H1 (cell line): ENCODE measurements at regions not wholly inside any gene's neighbourhood (a gene's known extent, or its start where the extent isn't known, plus 50 kb on each side); places are given as distances from the start of the nearest gene placed in this dataset.

ENCODE experiments used
- BACH1 ChIP-seq: IDR thresholded peaks from 2 replicates; pipeline ENCODE4 v1.6.1; 2012; ENCODE audit warnings: low read length, improper control_type of control experiment
- CBX8 ChIP-seq: fragments of 300-800, 300-1000 bp; sonication (generic); IDR thresholded peaks from 2 replicates; pipeline ENCODE4 v1.7.1; 2016; ENCODE audit warnings: low read depth, low read length, borderline replicate concordance
- POLR2AphosphoS5 ChIP-seq: IDR thresholded peaks from 2 replicates; pipeline ENCODE4 v1.6.1; 2011; ENCODE audit warnings: low read depth, low read length
- RAD21 ChIP-seq, 2 experiments: IDR thresholded peaks in 1 of 2; conservative IDR thresholded peaks in 1 of 2; 2 replicates each; pipeline ENCODE4 v1.6.1; 2011; ENCODE audit warnings: low read depth in 2 of 2, low read length in 2 of 2, improper control_type of control experiment in 1 of 2, inconsistent platforms in 1 of 2, mild to moderate bottlenecking in 1 of 2, moderate library complexity in 1 of 2

- TF ChIP-seq POLR2AphosphoS5 (no peak), CBX8 (no peak), RAD21 (IDR thresholded peaks at IDR 0.05 in 1 of 2, conservative IDR thresholded peaks at IDR 0.05 in 1 of 2; ENCODE audit: low read depth in 2 of 2, low read length in 2 of 2) (no peak), BACH1 (no peak)
Observed at GRCh38 chr15:35854316-35854715, 308.4 kb upstream of the DPH6 start (continued).
